ENCODE measurements at regions not wholly inside any gene's neighbourhood (a gene's known extent, or its start where the extent isn't known, plus 50 kb on each side); places are given as distances from the start of the nearest gene placed in this dataset.

DNA sequence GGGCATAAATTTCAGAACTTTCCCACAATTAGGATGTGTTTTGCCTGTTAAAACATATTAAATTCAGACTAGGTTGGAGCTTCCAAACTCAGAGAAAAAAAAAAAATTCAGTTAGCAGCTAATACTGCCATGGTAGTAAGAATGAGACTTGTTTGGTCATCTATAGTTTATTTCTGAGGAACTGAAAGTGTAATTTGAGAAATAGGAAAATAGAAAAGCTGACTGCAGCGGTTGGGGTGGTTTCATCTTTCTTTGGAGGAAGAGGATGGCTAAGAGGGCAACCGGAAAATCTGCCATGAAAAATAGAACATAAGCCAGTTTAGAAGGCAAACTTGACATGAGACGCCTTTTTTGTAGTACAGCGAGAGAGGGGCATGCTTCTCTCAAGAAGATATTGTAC, 371.2 kb upstream of the ROBO2 start:
- no peak overlapping the region for H3K4me3 ChIP-seq
- no peaks in the 10 kb centered on the region for H3K9me3 ChIP-seq
- no peaks in the 10 kb centered on the region for H3K36me3 ChIP-seq
- no peak for ATAC-seq (ENCODE audit: insufficient number of reproducible peaks, low FRiP score, low read depth)
- no peaks in the 10 kb centered on the region for H3K4me1 ChIP-seq (ENCODE audit: control insufficient read depth in 1 of 2, low read depth in 2 of 2)
- no peaks in the 10 kb centered on the region for H3K27me3 ChIP-seq (replicated peaks; ENCODE audit: insufficient read depth)
- DNase-seq (ENCODE audit: low spot score): no peak
- TF ChIP-seq, protein P1, sequence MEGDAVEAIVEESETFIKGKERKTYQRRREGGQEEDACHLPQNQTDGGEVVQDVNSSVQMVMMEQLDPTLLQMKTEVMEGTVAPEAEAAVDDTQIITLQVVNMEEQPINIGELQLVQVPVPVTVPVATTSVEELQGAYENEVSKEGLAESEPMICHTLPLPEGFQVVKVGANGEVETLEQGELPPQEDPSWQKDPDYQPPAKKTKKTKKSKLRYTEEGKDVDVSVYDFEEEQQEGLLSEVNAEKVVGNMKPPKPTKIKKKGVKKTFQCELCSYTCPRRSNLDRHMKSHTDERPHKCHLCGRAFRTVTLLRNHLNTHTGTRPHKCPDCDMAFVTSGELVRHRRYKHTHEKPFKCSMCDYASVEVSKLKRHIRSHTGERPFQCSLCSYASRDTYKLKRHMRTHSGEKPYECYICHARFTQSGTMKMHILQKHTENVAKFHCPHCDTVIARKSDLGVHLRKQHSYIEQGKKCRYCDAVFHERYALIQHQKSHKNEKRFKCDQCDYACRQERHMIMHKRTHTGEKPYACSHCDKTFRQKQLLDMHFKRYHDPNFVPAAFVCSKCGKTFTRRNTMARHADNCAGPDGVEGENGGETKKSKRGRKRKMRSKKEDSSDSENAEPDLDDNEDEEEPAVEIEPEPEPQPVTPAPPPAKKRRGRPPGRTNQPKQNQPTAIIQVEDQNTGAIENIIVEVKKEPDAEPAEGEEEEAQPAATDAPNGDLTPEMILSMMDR (IDR thresholded peaks at IDR 0.05): no peak
- no peak overlapping the region for H3K27ac ChIP-seq

DNA sequence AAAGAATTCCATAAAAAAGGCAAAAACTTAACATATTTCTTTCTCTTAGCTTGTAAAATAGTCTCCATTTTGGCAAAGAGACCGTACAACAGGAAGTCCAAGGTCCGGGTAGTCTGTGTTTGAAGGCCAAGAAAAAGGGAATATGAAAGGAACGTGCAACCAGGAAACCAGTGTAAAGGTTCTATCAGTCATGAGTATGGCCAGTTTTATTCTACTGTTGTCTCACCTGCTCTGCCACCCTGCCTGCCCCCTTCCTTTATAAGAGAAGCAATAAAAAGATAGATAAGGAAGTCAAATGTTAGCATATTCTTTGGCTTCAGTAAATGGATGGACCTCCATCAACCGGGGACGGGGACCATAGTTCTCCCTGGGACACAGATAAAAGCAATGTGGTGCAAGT, 370.6 kb upstream of the ROBO2 start:
- Histone ChIP-seq H3K4me1 (ENCODE audit: control insufficient read depth in 1 of 2, low read depth in 2 of 2) (no peaks in the 10 kb centered on the region), H3K36me3 (no peaks in the 10 kb centered on the region)
- ATAC-seq (ENCODE audit: insufficient number of reproducible peaks, low FRiP score, low read depth): no peak

DNA sequence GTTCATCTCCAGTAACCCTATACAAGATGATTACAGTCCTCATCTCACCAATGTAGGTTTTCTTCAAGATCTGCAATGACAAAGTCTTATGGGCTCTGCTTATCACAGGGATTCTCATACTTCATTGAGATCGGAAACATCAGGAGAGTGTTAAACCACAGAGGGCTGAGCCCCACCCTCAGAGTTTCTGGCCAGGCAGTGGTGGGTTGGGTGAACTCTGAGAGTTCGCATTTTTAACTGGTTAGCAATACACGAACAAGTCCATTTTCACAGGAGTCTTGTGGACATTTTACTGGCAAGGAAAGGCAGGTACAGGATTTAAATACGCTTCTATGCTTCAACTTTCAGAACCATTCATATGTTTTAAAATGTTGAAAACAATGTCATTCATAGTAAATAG, 366.7 kb upstream of the ROBO2 start:
- H3K27ac ChIP-seq: no peak overlapping the region
- no peak overlapping the region for H3K4me3 ChIP-seq
- DNase-seq (ENCODE audit: low spot score): no peak
- H3K36me3 ChIP-seq: no peaks in the 10 kb centered on the region
- no peaks in the 10 kb centered on the region for H3K27me3 ChIP-seq (replicated peaks; ENCODE audit: insufficient read depth)
- H3K9me3 ChIP-seq: no peaks in the 10 kb centered on the region
- no peak for ATAC-seq (ENCODE audit: insufficient number of reproducible peaks, low FRiP score, low read depth)
- H3K4me1 ChIP-seq (ENCODE audit: control insufficient read depth in 1 of 2, low read depth in 2 of 2): no peaks in the 10 kb centered on the region
- TF ChIP-seq, protein P1 (IDR thresholded peaks at IDR 0.05): no peak

More for the DNA sequence above, 370.6 kb upstream of the ROBO2 start:
- TF ChIP-seq, protein P1 (IDR thresholded peaks at IDR 0.05): no peak
- H3K27me3 ChIP-seq (replicated peaks; ENCODE audit: insufficient read depth): no peaks in the 10 kb centered on the region
- no peak overlapping the region for H3K4me3 ChIP-seq
- no peak for DNase-seq (ENCODE audit: low spot score)
- no peaks in the 10 kb centered on the region for H3K9me3 ChIP-seq
- H3K27ac ChIP-seq: no peak overlapping the region

DNA sequence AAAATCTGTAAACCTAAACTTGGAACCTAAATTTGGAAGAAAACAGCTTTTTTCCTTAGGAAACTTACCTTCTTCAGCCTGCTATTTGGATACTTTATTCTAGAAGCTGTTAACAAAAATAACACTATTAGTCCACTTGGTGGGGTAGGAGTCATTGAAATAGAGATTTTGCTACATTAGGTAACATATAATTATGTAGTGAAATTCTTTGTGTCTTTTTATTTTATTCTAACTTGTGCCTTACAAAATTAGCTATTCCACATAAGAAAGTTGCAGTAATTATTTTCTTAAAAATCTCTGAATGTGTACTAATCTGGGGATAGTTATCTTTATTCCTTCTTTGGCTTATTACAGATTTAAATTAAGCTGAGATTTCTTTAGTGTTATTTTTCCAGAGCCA, 360.4 kb upstream of the ROBO2 start:
- Histone ChIP-seq H3K4me3 (no peak overlapping the region), H3K4me1 (ENCODE audit: control insufficient read depth in 1 of 2, low read depth in 2 of 2) (no peaks in the 10 kb centered on the region), H3K36me3 (no peaks in the 10 kb centered on the region), H3K27me3 (replicated peaks; ENCODE audit: insufficient read depth) (no peaks in the 10 kb centered on the region), H3K9me3 (no peaks in the 10 kb centered on the region), H3K27ac (no peak overlapping the region)
- ATAC-seq (ENCODE audit: insufficient number of reproducible peaks, low FRiP score, low read depth) (no peak), DNase-seq (ENCODE audit: low spot score) (no peak)
- TF ChIP-seq, protein P1 (IDR thresholded peaks at IDR 0.05): no peak

DNA sequence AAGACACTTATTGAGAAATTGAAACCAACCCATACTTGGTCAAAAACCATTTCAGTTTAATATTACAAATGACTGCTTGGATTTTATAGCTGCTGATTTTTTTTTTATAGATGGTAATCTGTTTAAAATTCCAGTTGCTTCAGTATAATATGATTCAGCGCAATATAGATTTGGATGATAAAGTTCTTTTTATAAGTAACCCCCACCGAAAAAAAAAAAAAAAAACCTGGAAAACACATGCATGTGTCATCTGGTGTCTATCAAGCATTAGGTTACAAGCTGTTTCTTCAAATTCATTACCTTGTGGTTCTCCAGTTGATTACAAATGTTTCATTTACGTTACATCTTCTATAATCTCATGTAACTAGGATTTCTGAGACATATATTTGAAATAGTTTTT, 356.6 kb upstream of the ROBO2 start:
- no peak for ATAC-seq (ENCODE audit: insufficient number of reproducible peaks, low FRiP score, low read depth)
- Histone ChIP-seq H3K27me3 (replicated peaks; ENCODE audit: insufficient read depth) (no peaks in the 10 kb centered on the region), H3K4me3 (no peak overlapping the region), H3K9me3 (no peaks in the 10 kb centered on the region), H3K4me1 (ENCODE audit: control insufficient read depth in 1 of 2, low read depth in 2 of 2) (no peaks in the 10 kb centered on the region), H3K27ac (no peak overlapping the region), H3K36me3 (no peaks in the 10 kb centered on the region)
- no peak for DNase-seq (ENCODE audit: low spot score)
- TF ChIP-seq, protein P1 (IDR thresholded peaks at IDR 0.05): no peak

Data from thoracic aorta (tissue), 2 donors.